ENCODE measurements at regions not wholly inside any gene's neighbourhood (a gene's known extent, or its start where the extent isn't known, plus 50 kb on each side); places are given as distances from the start of the nearest gene placed in this dataset.

DNA sequence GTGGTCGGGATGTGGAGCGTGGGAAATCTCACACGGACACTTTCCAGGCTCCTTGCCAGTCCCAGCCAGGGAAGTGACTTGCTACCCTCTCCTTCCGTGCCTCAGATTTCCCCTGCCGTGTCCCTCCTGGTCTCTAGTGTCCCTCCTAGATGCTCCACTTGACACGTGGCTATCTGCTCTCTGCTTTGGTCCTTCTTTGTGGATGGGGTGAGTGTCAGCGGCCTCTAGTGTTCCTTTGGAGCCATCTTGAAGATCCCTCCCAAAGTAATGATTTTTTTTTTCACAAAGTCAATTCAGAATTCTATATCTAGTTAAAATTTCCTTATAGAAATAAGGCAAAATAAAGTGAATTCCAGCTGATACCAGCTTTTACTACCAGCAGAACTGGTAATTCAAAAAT lies 117.7 kb downstream of the MRPL36 start:
- no peak for DNase-seq
- in situ Hi-C loops (cut with MboI; ENCODE audit: low pct_unique_long_range_greater_than_20kb, low sequenced_read_pairs), result no loop called here

DNA sequence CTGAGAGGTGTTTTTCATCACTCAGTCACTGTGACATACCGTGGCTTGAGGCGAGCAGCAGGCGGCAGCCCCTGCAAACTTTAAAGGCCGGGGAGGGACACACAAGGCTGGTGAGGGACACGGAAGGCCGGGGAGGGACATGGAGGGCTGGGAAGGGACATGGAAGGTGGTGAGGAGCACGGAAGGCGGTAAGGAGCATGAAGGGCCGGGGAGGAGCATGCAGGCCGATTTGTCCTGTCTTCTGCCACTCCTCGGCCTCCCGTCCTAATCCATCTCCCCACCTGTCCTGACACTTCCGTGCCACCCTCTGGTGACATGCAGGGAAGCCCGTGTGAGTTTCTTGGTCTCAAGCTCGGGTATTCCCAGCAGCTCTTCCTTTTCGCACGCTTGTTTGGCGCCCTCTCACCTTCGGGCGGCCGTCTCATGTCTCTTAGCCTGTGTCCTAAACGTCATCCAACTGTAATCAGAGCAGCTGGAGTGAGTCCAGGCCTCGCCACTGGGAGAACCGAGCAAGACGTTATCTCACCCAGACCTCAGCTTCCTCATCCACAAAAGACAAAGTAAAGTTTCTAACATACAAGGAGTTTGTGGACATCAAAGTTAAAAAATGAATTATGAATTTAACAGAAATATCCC lies 126.5 kb downstream of the MRPL36 start:
- in situ Hi-C loops (cut with MboI; ENCODE audit: low pct_unique_long_range_greater_than_20kb, low sequenced_read_pairs), result no loop called here
- no peak for DNase-seq

DNA sequence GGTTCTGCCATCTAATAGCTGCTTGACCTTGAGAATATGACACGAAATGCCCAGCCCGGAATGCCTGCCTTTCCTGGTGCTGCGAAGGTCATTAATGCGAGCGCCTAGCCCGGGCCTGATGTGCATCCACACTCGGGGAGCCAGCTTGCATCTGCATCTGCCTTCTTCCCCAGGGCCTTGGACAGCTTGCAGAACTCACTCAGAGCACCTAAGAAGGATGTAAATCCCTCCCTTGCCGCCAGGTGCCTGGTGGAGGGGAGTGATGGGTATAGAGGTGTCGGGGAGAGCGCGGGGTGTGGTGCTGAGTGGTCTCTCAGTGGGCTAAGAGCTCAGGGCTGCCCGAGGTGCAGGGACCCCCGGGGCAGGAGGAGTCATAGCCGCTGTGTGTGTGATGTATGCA lies 127.2 kb downstream of the MRPL36 start:
- in situ Hi-C loops (cut with MboI; ENCODE audit: low pct_unique_long_range_greater_than_20kb, low sequenced_read_pairs), result no loop called here
- no peak for DNase-seq

DNA sequence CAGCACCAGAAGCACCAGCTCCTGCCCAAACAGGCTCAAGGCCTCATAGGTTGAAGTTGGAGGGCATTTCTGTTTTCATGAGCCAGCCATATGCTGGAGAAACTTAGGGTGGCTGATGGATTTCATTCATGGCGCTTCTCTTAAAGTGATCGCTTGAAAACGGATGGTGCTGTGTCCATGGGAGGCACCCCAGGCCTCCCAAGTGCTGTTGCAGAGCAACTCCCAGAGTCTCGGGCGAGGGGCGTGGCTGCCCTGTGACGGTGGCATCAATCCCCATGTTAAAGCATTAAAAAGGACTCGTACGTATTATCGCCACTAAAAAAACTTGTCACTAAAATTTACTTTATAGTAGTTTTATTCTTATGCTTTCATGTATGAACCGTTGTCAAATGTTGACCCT lies 128.3 kb downstream of the MRPL36 start:
- DNase-seq, result no peak
- in situ Hi-C loops (cut with MboI; ENCODE audit: low pct_unique_long_range_greater_than_20kb, low sequenced_read_pairs), result no loop called here

DNA sequence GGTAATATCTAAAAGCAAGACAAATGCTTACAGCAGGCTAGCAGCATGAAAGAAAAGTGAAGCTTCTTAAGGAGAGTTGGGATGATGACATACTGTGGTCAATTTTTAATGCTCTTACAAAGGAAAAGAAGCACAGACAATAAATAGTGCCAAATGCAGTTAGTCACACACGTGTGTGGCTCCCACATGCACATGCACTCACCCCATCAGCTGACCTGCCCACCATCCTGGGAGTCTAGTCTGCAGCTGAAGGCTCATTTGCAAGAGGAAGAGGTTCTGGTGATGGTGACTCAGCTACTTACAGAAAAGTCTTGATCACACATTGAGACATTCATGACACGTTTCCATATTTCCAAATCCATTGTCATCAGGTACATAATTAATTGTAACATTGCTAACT lies 129.3 kb downstream of the MRPL36 start:
- in situ Hi-C loops (cut with MboI; ENCODE audit: low pct_unique_long_range_greater_than_20kb, low sequenced_read_pairs), result no loop called here
- no peak for DNase-seq

DNA sequence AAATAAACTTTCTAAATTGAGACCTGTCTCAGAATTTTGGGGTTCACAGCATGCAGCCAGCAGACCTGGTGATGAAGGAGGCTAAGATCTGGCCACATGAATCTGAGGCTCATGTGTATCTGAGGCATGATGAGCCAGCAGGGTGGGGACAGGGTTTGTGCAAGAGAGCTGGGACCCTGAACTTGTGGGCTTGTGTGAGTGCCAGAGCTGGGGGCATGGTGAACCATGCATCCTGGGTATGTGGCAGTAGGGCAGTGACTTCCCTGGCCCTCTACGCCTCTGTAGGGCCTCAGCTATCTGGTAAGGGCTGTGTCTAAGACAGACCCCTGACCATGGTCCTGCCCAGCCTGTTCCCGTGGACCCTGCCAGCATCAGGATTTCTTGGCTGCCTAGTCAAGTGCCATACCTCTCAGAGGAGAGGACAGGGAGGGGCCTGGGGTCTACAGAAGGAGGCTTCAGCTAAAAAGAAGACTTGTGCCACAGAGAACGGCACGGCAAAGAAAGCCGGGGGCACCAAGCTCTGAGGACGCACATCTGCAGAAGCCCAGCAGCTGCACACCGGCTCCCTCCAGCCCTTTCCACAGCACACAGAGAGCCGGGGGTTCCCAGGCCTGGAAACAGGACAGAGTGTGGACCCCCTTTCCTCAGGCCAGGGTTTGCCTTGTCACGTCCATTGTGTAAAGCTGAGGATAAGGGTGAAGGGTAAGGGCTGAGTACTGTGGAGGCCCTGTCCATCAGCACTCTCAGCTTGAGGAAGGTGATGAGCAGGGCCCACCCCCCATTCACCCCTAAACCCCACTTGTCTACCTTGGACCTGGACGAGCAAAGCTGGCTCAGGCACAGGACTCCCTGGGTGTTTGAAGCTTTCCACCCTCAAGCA lies 130.1 kb downstream of the MRPL36 start:
- in situ Hi-C loops (cut with MboI; ENCODE audit: low pct_unique_long_range_greater_than_20kb, low sequenced_read_pairs), result no loop called here
- DNase-seq, result no peak

DNA sequence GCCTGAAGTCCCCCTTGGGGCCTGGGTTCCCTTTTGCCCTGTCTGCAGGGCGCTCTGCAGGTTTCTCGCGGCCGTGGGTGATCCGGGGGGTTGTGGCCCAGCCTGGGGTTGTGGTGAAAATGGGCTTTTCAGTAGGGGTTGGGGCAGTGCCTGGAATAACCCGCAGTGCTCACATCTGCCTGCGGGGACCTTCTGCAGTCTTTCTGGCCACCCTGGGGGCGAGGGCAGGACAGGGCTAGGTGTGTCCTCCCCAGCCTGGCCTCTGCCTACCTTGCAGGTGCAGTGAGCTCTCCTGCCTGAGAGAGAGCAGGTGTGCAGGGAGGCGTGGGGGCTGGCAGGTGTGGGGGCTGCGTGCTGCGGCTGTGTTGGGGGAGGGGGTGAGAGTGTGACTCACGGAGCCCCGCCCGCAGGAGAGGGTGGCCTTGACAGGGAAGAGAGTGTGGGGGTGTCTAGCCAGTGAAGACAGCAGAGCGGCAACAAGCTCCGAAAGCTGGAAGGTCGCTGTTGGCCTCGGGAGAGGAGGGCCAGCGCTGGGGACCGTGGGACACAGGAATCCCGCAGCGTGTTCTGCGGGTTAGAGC lies 131.4 kb downstream of the MRPL36 start:
- in situ Hi-C loops (cut with MboI; ENCODE audit: low pct_unique_long_range_greater_than_20kb, low sequenced_read_pairs), result no loop called here
- DNase-seq, result no peak

DNA sequence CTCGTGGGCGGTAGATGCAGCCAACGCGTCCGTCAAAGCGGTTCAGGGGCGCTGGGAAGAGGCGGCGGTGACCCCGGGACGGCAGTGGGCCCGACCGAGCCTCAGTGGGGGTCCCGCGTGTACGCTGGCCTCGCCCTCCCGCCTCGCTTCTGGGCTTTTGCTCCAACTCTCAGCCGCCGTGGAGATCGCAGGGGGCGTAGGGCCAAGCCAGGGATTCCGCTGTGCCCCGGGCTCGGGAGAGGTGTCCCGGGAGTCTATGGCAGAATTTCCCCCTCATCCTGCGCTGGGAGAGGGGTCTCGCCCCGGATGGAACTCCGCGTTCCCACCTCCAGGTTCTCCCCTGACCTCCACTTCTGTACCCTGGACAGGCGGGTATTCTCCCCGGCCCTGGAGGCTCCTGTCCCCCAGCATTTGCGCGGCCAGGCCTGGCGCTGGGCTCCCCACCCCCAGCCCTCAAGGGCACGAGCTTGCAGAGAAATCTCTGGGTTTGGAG lies 131.9 kb downstream of the MRPL36 start:
- in situ Hi-C loops (cut with MboI; ENCODE audit: low pct_unique_long_range_greater_than_20kb, low sequenced_read_pairs), result no loop called here
- no peak for DNase-seq

DNA sequence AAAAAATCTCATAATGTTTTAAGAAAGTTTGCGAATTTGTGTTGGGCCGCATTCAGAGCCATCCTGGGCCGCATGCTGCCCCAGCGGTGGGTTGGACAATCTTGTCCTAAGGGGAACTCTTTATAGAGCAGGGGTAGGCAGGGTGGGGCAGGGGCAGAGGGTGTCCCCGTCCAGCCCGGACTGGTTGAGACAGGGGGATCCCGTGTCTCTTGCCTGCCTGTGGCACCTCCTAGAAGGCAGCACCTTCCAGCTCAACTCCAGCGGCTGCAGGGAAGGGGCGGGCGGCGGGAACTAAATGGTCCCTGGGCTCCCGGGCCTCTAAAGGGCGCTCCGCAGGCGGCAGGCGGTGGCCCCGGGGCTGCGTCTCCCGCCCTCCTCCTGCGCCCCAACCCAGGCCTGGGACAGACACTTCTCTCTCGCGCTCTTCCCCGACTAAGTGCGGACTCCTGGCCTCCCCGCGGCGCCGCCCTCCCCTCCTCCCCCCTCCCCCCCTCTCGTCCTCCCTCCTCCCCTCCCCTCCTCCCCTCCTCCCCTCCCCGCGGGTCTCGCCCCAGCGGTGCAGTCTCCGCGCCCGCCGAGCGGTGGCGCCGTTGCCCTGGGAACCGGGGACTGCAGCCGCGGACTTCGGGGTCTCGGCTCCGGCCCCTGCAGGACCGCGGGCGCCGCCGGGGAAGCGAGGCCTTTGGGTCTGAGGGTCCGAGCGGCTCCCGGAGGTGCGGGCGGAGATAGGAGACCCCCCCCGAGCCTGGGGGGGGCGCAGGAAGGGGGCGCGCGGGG lies 132.6 kb downstream of the MRPL36 start:
- in situ Hi-C loops (cut with MboI; ENCODE audit: low pct_unique_long_range_greater_than_20kb, low sequenced_read_pairs), result no loop called here
- peak; percentile 14 for DNase-seq

DNA sequence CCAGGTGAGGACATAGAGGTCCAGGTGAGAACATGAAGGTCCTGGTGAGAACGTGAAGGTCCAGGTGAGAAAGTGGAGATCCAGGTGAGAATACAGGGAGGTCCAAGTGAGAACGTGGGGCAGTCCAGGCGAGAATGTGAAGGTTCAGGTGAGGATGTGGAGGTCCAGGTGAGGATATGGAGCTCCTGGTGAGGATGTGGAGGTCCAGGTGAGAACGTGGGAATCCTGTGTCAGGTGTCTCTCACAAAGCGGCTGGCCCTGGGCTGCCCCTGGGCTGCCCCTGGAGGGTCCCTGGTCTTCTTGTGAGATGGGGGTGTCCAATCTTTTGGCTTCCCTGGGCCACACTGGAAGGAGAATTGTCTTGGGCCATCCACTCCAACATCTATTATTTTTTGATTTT lies 133.4 kb downstream of the MRPL36 start:
- in situ Hi-C loops (cut with MboI; ENCODE audit: low pct_unique_long_range_greater_than_20kb, low sequenced_read_pairs), result no loop called here
- no peak for DNase-seq

DNA sequence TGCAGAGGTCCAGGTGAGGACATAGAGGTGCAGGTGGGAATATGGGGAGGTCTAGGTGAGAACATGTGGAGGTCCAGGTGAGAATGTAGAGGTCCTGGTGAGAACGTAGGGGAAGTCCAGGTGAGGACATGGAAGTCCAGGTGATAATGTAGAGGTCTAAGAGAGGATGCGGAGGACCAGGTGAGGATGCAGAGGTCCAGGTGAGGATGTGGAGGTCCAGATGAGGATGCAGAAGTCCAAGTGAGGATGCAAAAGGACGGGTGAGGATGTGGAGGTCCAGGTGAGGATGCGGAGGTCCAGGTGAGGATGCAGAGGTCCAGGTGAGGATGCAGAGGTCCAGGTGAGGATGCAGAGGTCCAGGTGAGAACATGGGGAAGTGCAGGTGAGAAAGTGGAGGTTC lies 133.8 kb downstream of the MRPL36 start:
- in situ Hi-C loops (cut with MboI; ENCODE audit: low pct_unique_long_range_greater_than_20kb, low sequenced_read_pairs), result no loop called here
- DNase-seq, result no peak

DNA sequence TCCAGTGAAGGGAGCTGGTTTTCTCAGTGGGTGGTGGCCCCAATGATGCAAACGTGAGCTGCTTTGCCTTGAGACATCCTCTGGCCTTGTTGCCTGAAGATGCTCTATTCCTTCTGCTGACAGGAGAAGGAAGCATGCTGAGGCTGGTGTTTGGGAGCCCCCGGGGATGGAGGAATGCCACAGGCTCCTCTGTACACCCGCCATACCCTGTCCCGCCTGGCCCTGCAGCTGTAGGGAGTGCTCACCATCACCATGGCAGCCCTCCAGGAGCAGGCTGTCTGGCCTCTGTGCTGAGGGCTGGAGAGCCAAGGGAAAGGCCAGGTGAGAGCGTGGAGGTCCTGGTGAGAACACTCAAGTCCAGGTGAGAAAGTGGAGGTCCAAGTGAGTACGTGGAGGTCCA lies 134.4 kb downstream of the MRPL36 start:
- in situ Hi-C loops (cut with MboI; ENCODE audit: low pct_unique_long_range_greater_than_20kb, low sequenced_read_pairs), result no loop called here
- no peak for DNase-seq

DNA sequence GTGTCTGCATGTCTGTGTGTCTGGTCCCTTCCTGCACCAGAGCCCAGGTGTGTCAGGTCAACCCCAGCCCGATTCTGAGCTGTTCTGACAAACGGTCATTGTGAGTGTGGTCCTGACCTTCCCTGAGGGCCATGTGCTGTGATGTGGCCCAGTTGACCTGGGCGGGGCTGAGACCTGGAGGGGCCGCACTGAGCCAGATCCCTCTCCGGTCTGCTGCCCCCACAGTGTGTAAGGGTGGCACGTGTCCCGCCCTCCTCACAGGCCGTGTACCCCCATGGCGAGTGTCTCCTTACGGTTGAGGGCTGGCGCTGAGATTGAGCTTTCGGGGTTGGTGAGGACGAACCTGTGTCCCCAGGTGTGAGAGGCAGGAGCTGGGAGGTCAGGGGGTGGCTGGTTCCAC lies 136.5 kb downstream of the MRPL36 start:
- no peak for DNase-seq
- in situ Hi-C loops (cut with MboI; ENCODE audit: low pct_unique_long_range_greater_than_20kb, low sequenced_read_pairs), result no loop called here

DNA sequence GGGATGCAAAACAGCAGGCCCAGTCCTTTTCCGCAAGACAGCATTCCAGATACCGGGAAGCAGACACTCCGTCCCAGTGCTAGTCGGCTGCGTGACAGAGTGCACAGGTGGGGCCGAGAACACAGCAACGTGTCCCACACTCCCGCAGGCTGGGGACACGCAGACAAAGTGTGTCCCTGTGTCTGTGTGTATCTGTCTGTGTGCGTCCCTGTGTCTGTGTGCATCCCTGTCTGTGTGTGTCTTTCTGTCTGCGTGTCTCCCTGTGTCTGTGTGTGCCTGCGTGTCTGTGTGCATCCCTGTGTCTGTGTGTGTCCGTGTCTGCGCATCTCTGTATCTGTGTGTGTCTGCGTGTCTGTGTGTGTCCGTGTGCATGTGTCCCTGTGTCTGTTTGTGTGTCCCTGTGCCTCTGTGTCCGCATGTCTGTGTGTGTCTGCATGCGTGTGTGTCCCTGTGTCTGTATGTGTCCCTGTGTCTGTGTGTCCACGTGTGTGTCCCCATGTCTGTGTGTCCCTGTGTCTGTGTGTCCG lies 137.0 kb downstream of the MRPL36 start:
- no peak for DNase-seq
- in situ Hi-C loops (cut with MboI; ENCODE audit: low pct_unique_long_range_greater_than_20kb, low sequenced_read_pairs), result no loop called here

DNA sequence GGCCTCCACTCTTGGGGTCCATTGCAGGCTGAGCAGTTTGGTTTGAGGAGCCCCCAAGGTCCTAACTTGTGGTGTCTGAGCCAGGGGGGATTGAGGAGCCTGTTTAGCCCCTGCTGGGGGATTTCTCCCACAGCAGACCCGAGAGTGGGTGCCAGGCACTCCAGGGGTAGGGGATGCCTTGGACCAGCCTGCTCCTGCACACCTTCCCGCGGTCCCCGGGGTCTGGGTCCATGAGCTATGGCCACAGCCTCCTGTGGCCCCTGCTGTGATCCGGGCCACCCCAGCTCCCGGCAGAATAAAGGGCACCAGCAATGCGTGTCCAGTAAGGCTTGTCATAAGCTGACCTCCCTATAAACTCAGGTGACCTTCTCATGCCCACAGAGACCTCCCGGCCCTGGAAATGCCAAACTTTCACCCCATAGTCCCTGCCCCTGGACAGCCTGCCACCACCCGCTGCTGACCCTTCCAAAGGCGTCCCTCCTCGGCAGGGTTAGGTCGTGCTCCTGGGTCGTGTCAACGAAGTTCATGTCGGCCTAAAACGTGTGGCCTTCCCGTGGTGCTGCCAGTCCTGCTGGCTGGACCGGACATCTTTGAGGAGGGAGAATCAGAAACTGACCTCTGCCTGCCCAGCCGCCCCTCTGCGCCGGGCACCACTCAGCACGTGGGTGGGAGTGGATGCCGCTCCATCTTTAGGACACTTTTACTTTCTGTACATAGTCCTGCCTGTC lies 137.6 kb downstream of the MRPL36 start:
- no peak for DNase-seq
- in situ Hi-C loops (cut with MboI; ENCODE audit: low pct_unique_long_range_greater_than_20kb, low sequenced_read_pairs), result no loop called here

DNA sequence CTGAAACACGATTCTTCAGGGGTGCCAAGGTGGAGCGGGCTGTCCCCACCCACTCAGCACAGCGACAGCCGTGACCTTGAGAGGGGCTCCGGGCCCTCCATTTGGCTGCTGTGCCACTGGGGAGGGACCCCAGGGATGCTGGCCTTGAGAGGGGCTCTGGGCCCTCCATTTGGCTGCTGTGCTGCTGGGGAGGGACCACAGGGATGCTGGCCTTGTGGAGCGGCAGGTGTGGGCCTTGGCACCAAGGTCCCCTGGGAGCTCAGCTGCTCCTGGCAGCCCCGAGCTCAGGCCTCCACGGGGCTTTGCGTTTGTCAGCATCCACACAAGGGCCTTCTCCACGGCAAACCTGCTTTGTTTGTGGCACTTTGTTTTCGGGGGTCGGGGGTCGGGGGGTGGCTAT lies 137.6 kb upstream of the LPCAT1 start:
- no peak for DNase-seq
- in situ Hi-C loops (cut with MboI; ENCODE audit: low pct_unique_long_range_greater_than_20kb, low sequenced_read_pairs), result no loop called here

DNA sequence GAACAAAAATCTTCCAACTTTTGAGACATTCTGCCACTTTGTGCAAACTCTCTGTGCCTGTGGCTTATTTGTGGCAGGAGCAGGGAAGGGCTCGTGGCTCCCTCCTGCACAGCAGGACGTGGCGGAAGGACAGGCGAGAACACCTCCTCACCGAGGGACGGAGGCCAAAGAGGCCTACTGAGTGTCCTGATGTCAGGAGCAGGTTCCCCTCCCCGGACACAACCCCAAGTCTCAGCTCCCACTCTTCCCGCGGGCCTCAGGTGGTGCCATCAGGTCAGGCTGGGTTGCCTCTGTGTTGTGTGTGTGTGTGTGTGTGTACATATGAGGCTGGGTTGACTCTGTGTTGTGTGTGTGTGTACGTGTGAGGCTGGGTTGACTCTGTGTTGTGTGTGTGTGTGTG lies 136.8 kb upstream of the LPCAT1 start:
- in situ Hi-C loops (cut with MboI; ENCODE audit: low pct_unique_long_range_greater_than_20kb, low sequenced_read_pairs), result no loop called here
- DNase-seq, result no peak

DNA sequence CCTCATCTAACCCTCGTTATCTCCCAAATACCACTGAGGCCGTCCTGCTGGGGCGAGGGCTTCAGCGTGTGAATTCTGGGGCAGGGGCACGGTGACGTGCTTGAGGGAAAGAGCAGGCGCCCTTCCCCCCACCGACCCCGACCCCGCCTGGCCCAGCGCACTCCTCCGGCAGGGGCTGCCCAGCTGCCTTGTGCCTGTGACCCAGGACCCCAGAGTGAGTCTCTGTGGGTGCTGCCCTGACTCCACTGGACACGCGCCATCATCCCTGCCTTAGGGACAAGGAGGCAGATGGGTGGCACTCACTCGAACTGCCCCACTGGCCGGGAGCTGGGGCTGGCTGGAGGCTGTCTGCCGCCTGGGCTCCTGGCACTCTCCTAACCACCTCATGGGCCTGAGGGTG lies 136.2 kb upstream of the LPCAT1 start:
- DNase-seq, result no peak
- in situ Hi-C loops (cut with MboI; ENCODE audit: low pct_unique_long_range_greater_than_20kb, low sequenced_read_pairs), result no loop called here

Data from KBM-7 (cell line).